Ishikawa (cell line): ENCODE measurements at regions not wholly inside any gene's neighbourhood (a gene's known extent, or its start where the extent isn't known, plus 50 kb on each side); places are given as distances from the start of the nearest gene placed in this dataset.

Experiments
- CEBPB ChIP-seq: IDR thresholded peaks from 2 replicates; pipeline ENCODE4 v1.6.1; 2012
- CREB1 ChIP-seq: IDR thresholded peaks from 2 replicates; pipeline ENCODE4 v1.6.1; 2012; ENCODE audit warnings: low read depth
- EGR1 ChIP-seq: IDR thresholded peaks from 2 replicates; pipeline ENCODE4 v1.6.1; 2012
- EP300 ChIP-seq: IDR thresholded peaks from 2 replicates; pipeline ENCODE4 v1.6.1; 2012; ENCODE audit warnings: borderline replicate concordance
- FOXM1 ChIP-seq: IDR thresholded peaks from 2 replicates; pipeline ENCODE4 v1.6.1; 2012; ENCODE audit warnings: low read depth, borderline replicate concordance
- MAX ChIP-seq: IDR thresholded peaks from 2 replicates; pipeline ENCODE4 v1.6.1; 2012
- NFIC ChIP-seq: IDR thresholded peaks from 2 replicates; pipeline ENCODE4 v1.6.1; 2012
- RAD21 ChIP-seq: IDR thresholded peaks from 2 replicates; pipeline ENCODE4 v1.6.1; 2012; ENCODE audit warnings: low read depth
- REST ChIP-seq: IDR thresholded peaks from 2 replicates; pipeline ENCODE4 v1.6.1; 2012; ENCODE audit warnings: low read depth, mild to moderate bottlenecking
- TAF1 ChIP-seq: IDR thresholded peaks from 2 replicates; pipeline ENCODE4 v1.6.1; 2012; ENCODE audit warnings: low read depth, mild to moderate bottlenecking
- TCF12 ChIP-seq: IDR thresholded peaks from 2 replicates; pipeline ENCODE4 v1.6.1; 2012; ENCODE audit warnings: low read depth
- TEAD4 ChIP-seq: IDR thresholded peaks from 2 replicates; pipeline ENCODE4 v1.6.1; 2012
- USF1 ChIP-seq: IDR thresholded peaks from 2 replicates; pipeline ENCODE4 v1.6.1; 2012
- YY1 ChIP-seq: IDR thresholded peaks from 2 replicates; pipeline ENCODE4 v1.6.1; 2012; ENCODE audit warnings: low read depth
- ZBTB7A ChIP-seq: IDR thresholded peaks from 2 replicates; pipeline ENCODE4 v1.6.1; 2012; ENCODE audit warnings: low read depth

DNA sequence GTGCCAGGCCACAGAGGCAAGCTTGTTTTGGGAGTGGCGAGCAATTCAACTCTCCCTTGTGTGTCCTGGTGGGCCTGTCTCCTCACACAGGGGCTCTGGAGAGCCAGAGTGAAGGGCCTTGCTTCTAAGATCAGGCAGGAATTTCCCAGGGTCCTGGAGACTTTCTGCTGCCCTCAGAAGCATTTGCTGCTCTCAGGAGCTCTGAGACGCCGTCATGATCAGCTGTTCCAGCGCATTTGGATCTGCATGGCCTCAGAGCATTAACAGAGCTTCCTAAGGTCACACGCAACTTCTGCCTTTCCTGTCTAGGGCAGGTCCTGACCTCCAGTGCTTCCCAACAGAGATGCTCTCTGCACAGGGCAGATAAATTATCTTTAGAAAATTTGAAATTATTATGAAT lies 52.2 kb upstream of the C10orf90 start:
- TF ChIP-seq TCF12, result no peak
- no peak for TF ChIP-seq CEBPB
- TF ChIP-seq NFIC, result no peak
- no peak for TF ChIP-seq FOXM1
- TF ChIP-seq MAX, result no peak
- no peak for TF ChIP-seq CREB1
- no peak for TF ChIP-seq TAF1
- TF ChIP-seq USF1, result no peak
- TF ChIP-seq TEAD4, result no peak
- TF ChIP-seq EP300, result no peak
- no peak for TF ChIP-seq YY1

GRCh38 chr10:126723226-126723625 lies 52.7 kb upstream of the C10orf90 start:
- no peak for TF ChIP-seq ZBTB7A

GRCh38 chr10:126729314-126729870 lies 58.9 kb upstream of the C10orf90 start:
- no peak for TF ChIP-seq MAX
- no peak for TF ChIP-seq TAF1
- no peak for TF ChIP-seq NFIC
- TF ChIP-seq ZBTB7A, result no peak
- no peak for TF ChIP-seq YY1
- no peak for TF ChIP-seq CEBPB
- no peak for TF ChIP-seq EGR1
- no peak for TF ChIP-seq USF1
- no peak for TF ChIP-seq REST
- TF ChIP-seq TEAD4, result no peak
- no peak for TF ChIP-seq TCF12
- TF ChIP-seq EP300, result no peak
- TF ChIP-seq FOXM1, result no peak
- TF ChIP-seq CREB1, result no peak
- no peak for TF ChIP-seq RAD21

DNA sequence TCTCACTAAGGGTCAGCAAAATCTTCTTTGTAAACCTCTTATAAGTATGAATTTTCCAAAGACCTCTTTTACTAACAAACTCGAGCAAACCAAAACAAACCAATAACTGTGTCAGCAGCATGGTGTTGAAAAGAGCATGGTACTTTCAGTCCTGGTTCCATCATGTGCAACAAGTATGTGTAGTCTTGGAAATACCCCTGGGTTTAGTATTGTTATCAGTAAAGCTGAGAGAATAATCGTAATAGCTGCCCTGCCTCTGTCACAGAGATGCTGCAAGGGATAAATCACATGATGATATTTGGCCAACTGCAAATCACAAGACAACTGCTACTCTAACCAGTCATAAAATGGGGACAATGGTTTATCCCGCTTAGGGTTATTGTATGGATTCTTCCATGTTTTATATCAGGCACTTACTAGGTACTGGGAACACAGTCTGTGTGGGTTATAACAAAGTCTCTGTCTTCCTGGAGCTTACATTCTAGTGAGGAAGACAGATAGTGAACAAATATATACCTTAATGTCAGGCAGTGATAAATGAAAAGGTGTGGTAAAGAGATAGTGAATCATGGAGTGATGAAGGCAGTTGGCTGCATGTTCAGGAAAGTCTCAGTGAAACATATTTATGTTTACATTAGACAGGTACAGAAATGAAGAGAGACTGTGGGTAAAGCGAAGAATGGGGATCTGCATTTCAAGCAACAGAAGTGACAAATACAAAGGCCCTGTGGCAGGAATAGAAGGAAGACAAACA lies 60.5 kb upstream of the C10orf90 start:
- no peak for TF ChIP-seq TCF12
- no peak for TF ChIP-seq CEBPB
- no peak for TF ChIP-seq REST
- no peak for TF ChIP-seq USF1
- TF ChIP-seq NFIC, result no peak
- no peak for TF ChIP-seq TAF1
- no peak for TF ChIP-seq TEAD4

DNA sequence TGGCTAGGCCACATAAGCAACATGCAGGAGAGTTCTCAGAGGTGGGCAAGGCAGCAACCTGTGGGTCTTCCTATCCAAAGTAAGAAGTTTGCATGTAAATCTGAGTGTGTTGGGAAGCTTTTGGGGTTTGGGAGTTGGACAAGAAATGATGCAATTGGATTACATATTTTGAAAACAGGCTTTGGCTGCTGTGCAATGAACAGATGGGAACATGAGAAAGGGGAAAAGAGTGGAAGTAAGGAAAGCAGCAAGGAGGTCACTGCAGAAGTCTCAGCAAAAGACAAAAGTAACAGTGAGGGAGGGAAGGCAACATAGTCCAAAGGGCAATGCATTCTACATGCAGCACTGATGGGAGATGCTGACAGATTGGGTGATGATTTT lies 61.1 kb upstream of the C10orf90 start:
- TF ChIP-seq ZBTB7A (no peak), USF1 (no peak), TCF12 (no peak), RAD21 (no peak), CREB1 (no peak), EGR1 (no peak), TEAD4 (no peak), EP300 (no peak), TAF1 (no peak)

GRCh38 chr10:126732308-126732707 lies 61.8 kb upstream of the C10orf90 start:
- no peak for TF ChIP-seq MAX
- TF ChIP-seq TCF12, result no peak
- no peak for TF ChIP-seq TEAD4
- TF ChIP-seq CEBPB, result no peak
- TF ChIP-seq USF1, result no peak
- no peak for TF ChIP-seq RAD21
- TF ChIP-seq REST, result no peak
- TF ChIP-seq EGR1, result no peak
- TF ChIP-seq NFIC, result no peak
- TF ChIP-seq TAF1, result no peak
- no peak for TF ChIP-seq CREB1
- no peak for TF ChIP-seq FOXM1
- TF ChIP-seq YY1, result no peak
- TF ChIP-seq EP300, result no peak
- TF ChIP-seq ZBTB7A, result no peak
